IMR-90 (cell line): ENCODE measurements at regions not wholly inside any gene's neighbourhood (a gene's known extent, or its start where the extent isn't known, plus 50 kb on each side); places are given as distances from the start of the nearest gene placed in this dataset.

Experiments
- ATAC-seq: fragments of 200-7000 bp; cut with Tn5 transposase; 2 replicates; pipeline ENCODE4 v1.9.1; 2020; ENCODE audit warnings: low read depth, mild to moderate bottlenecking, moderate library complexity
- BruUV-seq: library from RNA; stranded (reverse); fragments of 400-500 nt; replicated peaks from 2 replicates; lab custom pipeline; 2021; lab: Mats Ljungman, UMichigan
- CTCF ChIA-PET: fragments of 300-600 bp; formaldehyde crosslinking; extraction: SDS; loops from one replicate; lab custom pipeline; 2021; ENCODE audit warnings: antibody characterized with exemption; lab: Yijun Ruan, JAX
- POLR2A ChIA-PET: fragments of 300-600 bp; sonication (Branson Sonifier 250); formaldehyde crosslinking; loops from one replicate; lab custom pipeline; 2022; ENCODE audit warnings: antibody characterized with exemption; ENCODE audit not compliant: unreplicated experiment; lab: Charles Lee
- DNase-seq: peaks from one replicate; pipeline ENCODE4 v3.0.0; 2013
- H2AFZ ChIP-seq: replicated peaks from 2 replicates; pipeline ENCODE3; 2013; ENCODE audit warnings: low read length, mild to moderate bottlenecking; ENCODE audit not compliant: poor library complexity
- H2AK5ac ChIP-seq: 2 replicates; pipeline ENCODE4 v1.6.1; 2013; ENCODE audit warnings: low read depth, low read length, inconsistent platforms
- H2AK9ac ChIP-seq: replicated peaks from 2 replicates; pipeline ENCODE3; 2013; ENCODE audit warnings: mild to moderate bottlenecking, low read depth, low read length, moderate library complexity; ENCODE audit not compliant: poor library complexity
- H2BK120ac ChIP-seq: 2 replicates; pipeline ENCODE4 v1.6.1; 2013; ENCODE audit warnings: low read depth, low read length, inconsistent platforms
- H2BK15ac ChIP-seq: 3 replicates; pipeline ENCODE4 v1.6.1; 2013; ENCODE audit warnings: low read depth, low read length, inconsistent platforms
- H2BK20ac ChIP-seq: 2 replicates; pipeline ENCODE4 v1.6.1; 2013; ENCODE audit warnings: low read depth, mild to moderate bottlenecking, inconsistent platforms, low read length, moderate library complexity
- H2BK5ac ChIP-seq: 2 replicates; pipeline ENCODE4 v1.6.1; 2013; ENCODE audit warnings: mild to moderate bottlenecking, low read depth, low read length, inconsistent platforms; ENCODE audit not compliant: poor library complexity, severe bottlenecking
- H3K14ac ChIP-seq: replicated peaks from 2 replicates; pipeline ENCODE4 v1.6.1; 2013; ENCODE audit warnings: low read depth, low read length, inconsistent platforms
- H3K18ac ChIP-seq: 2 replicates; pipeline ENCODE4 v1.6.1; 2013; ENCODE audit warnings: low read depth, low read length, control low read depth
- H3K23ac ChIP-seq: 2 replicates; pipeline ENCODE4 v1.6.1; 2013; ENCODE audit warnings: low read depth, low read length, inconsistent platforms
- H3K27ac ChIP-seq: 2 replicates; pipeline ENCODE4 v1.5.1; 2013; ENCODE audit warnings: mild to moderate bottlenecking, control low read depth, low read length; ENCODE audit not compliant: insufficient read depth
- H3K27me3 ChIP-seq: 2 replicates; pipeline ENCODE4 v1.6.1; 2013; ENCODE audit warnings: low read length; ENCODE audit not compliant: control insufficient read depth, insufficient read depth
- H3K36me3 ChIP-seq: 2 replicates; pipeline ENCODE4 v1.6.1; 2013; ENCODE audit warnings: low read length, mixed read lengths; ENCODE audit not compliant: control insufficient read depth, insufficient read depth
- H3K4ac ChIP-seq: 2 replicates; pipeline ENCODE4 v1.6.1; 2013; ENCODE audit warnings: low read depth, low read length, inconsistent platforms
- H3K4me1 ChIP-seq: 2 replicates; pipeline ENCODE4 v1.6.1; 2013; ENCODE audit warnings: low read length, mixed read lengths; ENCODE audit not compliant: control insufficient read depth, insufficient read depth
- H3K4me2 ChIP-seq: 2 replicates; pipeline ENCODE4 v1.6.1; 2013; ENCODE audit warnings: low read depth, mild to moderate bottlenecking, control low read depth, low read length, moderate library complexity
- H3K4me3 ChIP-seq: 2 replicates; pipeline ENCODE4 v1.5.1; 2013; ENCODE audit warnings: low read depth, mild to moderate bottlenecking, control low read depth, low read length, moderate library complexity; ENCODE audit not compliant: insufficient read depth
- H3K56ac ChIP-seq: 2 replicates; pipeline ENCODE4 v1.6.1; 2013; ENCODE audit warnings: low read length, inconsistent platforms; ENCODE audit not compliant: insufficient read depth; ENCODE audit errors: extremely low read depth
- H3K79me1 ChIP-seq, 2 experiments: 2 replicates each; pipeline ENCODE4 v1.6.1; 2013; ENCODE audit warnings: low read length in 2 of 2, inconsistent platforms in 1 of 2, low read depth in 1 of 2
- H3K9ac ChIP-seq: 2 replicates; pipeline ENCODE4 v1.6.1; 2013; ENCODE audit warnings: low read depth, low read length, control low read depth
- H3K9me1 ChIP-seq: 2 replicates; pipeline ENCODE4 v1.6.1; 2013; ENCODE audit warnings: low read length, inconsistent platforms; ENCODE audit not compliant: insufficient read depth
- H3K9me3 ChIP-seq: 2 replicates; pipeline ENCODE4 v1.6.1; 2013; ENCODE audit warnings: low read length; ENCODE audit not compliant: control insufficient read depth, insufficient read depth
- H4K20me1 ChIP-seq: 2 replicates; pipeline ENCODE4 v1.6.1; 2013; ENCODE audit warnings: low read length, inconsistent platforms; ENCODE audit not compliant: insufficient read depth
- H4K5ac ChIP-seq: 2 replicates; pipeline ENCODE4 v1.6.1; 2013; ENCODE audit warnings: mild to moderate bottlenecking, low read depth, low read length, control low read depth
- H4K8ac ChIP-seq, 2 experiments: 2 replicates each; pipeline ENCODE4 v1.6.1; 2013; ENCODE audit warnings: low read depth in 2 of 2, low read length in 2 of 2, control low read depth in 1 of 2, inconsistent platforms in 1 of 2
- H4K91ac ChIP-seq: 2 replicates; pipeline ENCODE4 v1.6.1; 2013; ENCODE audit warnings: low read depth, low read length, inconsistent platforms; ENCODE audit not compliant: insufficient read depth
- BHLHE40 ChIP-seq: fragments of 150-350 bp; IDR thresholded peaks from 2 replicates; pipeline ENCODE4 v1.6.1; 2016; ENCODE audit warnings: mild to moderate bottlenecking, low read depth, low read length
- CEBPB ChIP-seq: IDR thresholded peaks from 2 replicates; pipeline ENCODE4 v1.6.1; 2012; ENCODE audit warnings: low read depth, low read length, improper control_type of control experiment
- CHD1 ChIP-seq: IDR thresholded peaks from 2 replicates; pipeline ENCODE4 v1.6.1; 2012; ENCODE audit warnings: low read depth, low read length, improper control_type of control experiment
- FOS ChIP-seq: fragments of 150-350 bp; IDR thresholded peaks from 2 replicates; pipeline ENCODE4 v1.6.1; 2016; ENCODE audit warnings: low read depth, low read length
- MAFK ChIP-seq: IDR thresholded peaks from 2 replicates; pipeline ENCODE4 v1.6.1; 2012; ENCODE audit warnings: low read depth, low read length, improper control_type of control experiment
- MXI1 ChIP-seq: IDR thresholded peaks from 2 replicates; pipeline ENCODE4 v1.6.1; 2012; ENCODE audit warnings: low read depth, mild to moderate bottlenecking, low read length, moderate library complexity, borderline replicate concordance
- NFE2L2 ChIP-seq: fragments of 150-350 bp; IDR thresholded peaks from 2 replicates; pipeline ENCODE4 v1.6.1; 2016; ENCODE audit warnings: low read depth, mild to moderate bottlenecking, low read length
- POLR2A ChIP-seq: IDR thresholded peaks from 2 replicates; pipeline ENCODE4 v1.6.1; 2012; ENCODE audit warnings: mild to moderate bottlenecking, low read depth, low read length
- RAD21 ChIP-seq: IDR thresholded peaks from 2 replicates; pipeline ENCODE4 v1.6.1; 2012; ENCODE audit warnings: low read length, improper control_type of control experiment
- RCOR1 ChIP-seq: IDR thresholded peaks from 2 replicates; pipeline ENCODE4 v1.6.1; 2012; ENCODE audit warnings: mild to moderate bottlenecking, low read length, improper control_type of control experiment; ENCODE audit not compliant: insufficient replicate concordance
- RFX5 ChIP-seq: IDR thresholded peaks from 2 replicates; pipeline ENCODE4 v1.8.0; 2012; ENCODE audit warnings: low read depth, mild to moderate bottlenecking, low read length, moderate library complexity
- SMC3 ChIP-seq: fragments of 150-350 bp; IDR thresholded peaks from 2 replicates; pipeline ENCODE4 v1.6.1; 2016; ENCODE audit warnings: low read depth, mild to moderate bottlenecking, antibody characterized with exemption, low read length, moderate library complexity
- WGBS, 2 experiments: methylation state at CpG; one replicate each; pipeline versions ENCODE4 v1.1.5 to v1.1.7; 2013; ENCODE audit warnings: missing lambda C conversion rate in 2 of 2; ENCODE audit not compliant: insufficient read length in 1 of 2; ENCODE audit errors: extremely low coverage in 2 of 2; 5-methylcytosine and 5-hydroxymethylcytosine counted together
- dilution Hi-C: fragments of 300-500 bp; cut with HindIII; formaldehyde crosslinking; loops from one replicate; pipeline ENCODE4 v1.14.3; 2018; ENCODE audit warnings: low sequenced_read_pairs; ENCODE audit not compliant: unreplicated experiment
- in situ Hi-C: fragments of 300-500 bp; cut with MboI; formaldehyde crosslinking; loops from 3 replicates; pipeline ENCODE4 v1.14.3; 2019; ENCODE audit warnings: low sequenced_read_pairs, inconsistent platforms, mixed read lengths
- intact Hi-C: fragments of 100-400 bp; cut with micrococcal nuclease; formaldehyde crosslinking; loops from 2 replicates; pipeline ENCODE4 v1.10.0; 2022
- TF ChIP-seq, protein P1 (sequence below): conservative IDR thresholded peaks from 2 replicates; pipeline ENCODE4 v1.5.1; 2012; ENCODE audit warnings: mild to moderate bottlenecking, low read depth, low read length, improper control_type of control experiment
- TF ChIP-seq, protein P2 (sequence below): fragments of 150-350 bp; IDR thresholded peaks from 2 replicates; pipeline ENCODE4 v1.6.1; 2016; ENCODE audit warnings: low read depth, mild to moderate bottlenecking, low read length, moderate library complexity, borderline replicate concordance
- TF ChIP-seq, protein P3 (sequence below): fragments of 150-350 bp; IDR thresholded peaks from 2 replicates; pipeline ENCODE4 v1.6.1; 2017; ENCODE audit warnings: mild to moderate bottlenecking, antibody characterized with exemption, low read length, low read depth

DNA sequence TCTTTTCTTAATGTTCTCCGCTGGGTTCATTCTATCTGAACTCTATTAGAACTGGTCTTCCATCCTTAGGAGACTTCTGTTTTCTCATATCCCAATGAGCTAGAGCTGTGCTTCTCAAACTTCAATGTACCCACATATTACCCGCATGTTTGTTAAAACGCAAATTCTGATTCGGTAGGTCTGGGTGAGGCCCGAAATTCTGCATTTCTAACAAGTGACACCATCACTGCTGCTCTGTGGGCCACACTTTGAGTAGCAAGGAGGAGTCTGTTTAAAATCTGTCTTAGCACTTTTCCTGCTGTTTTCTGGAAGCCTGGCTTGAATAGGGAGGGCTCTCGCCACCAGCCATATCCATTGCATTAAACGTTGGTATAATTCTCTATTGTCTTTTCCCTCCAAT is 151.9 kb upstream of the CLINT1 start:
- Histone ChIP-seq H4K20me1 (no peaks in the 10 kb centered on the region), H3K4me1 (no peaks in the 10 kb centered on the region), H3K4me3 (no peak overlapping the region), H3K36me3 (no peaks in the 10 kb centered on the region), H4K91ac (no peak overlapping the region), H2AK5ac (no peak overlapping the region), H3K14ac (no peak overlapping the region), H3K27ac (no peak overlapping the region), H2BK5ac (no peak overlapping the region), H3K56ac (no peak overlapping the region), H2AK9ac (no peak overlapping the region), H4K5ac (no peak overlapping the region), H2BK120ac (no peak overlapping the region), H3K27me3 (no peaks in the 10 kb centered on the region), H3K9ac (no peak overlapping the region), H3K18ac (no peak overlapping the region), H2AFZ (no peak overlapping the region), H2BK15ac (no peak overlapping the region), H3K4ac (no peak overlapping the region), H3K4me2 (no peak overlapping the region), H3K9me1 (no peaks in the 10 kb centered on the region), H2BK20ac (no peak overlapping the region), H4K8ac (no peak overlapping the region), H3K23ac (no peak overlapping the region), H3K79me1 (no peaks in the 10 kb centered on the region), H3K9me3 (no peaks in the 10 kb centered on the region)
- ChIA-PET CTCF (no interaction called here), POLR2A (no interaction called here)
- no TSS peak for BruUV-seq
- intact Hi-C loops: no loop called here
- in situ Hi-C loops: no loop called here
- TF ChIP-seq, protein P1, sequence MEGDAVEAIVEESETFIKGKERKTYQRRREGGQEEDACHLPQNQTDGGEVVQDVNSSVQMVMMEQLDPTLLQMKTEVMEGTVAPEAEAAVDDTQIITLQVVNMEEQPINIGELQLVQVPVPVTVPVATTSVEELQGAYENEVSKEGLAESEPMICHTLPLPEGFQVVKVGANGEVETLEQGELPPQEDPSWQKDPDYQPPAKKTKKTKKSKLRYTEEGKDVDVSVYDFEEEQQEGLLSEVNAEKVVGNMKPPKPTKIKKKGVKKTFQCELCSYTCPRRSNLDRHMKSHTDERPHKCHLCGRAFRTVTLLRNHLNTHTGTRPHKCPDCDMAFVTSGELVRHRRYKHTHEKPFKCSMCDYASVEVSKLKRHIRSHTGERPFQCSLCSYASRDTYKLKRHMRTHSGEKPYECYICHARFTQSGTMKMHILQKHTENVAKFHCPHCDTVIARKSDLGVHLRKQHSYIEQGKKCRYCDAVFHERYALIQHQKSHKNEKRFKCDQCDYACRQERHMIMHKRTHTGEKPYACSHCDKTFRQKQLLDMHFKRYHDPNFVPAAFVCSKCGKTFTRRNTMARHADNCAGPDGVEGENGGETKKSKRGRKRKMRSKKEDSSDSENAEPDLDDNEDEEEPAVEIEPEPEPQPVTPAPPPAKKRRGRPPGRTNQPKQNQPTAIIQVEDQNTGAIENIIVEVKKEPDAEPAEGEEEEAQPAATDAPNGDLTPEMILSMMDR: no peak
- TF ChIP-seq CHD1 (no peak), MAFK (no peak), POLR2A (no peak), FOS (no peak), RFX5 (no peak), SMC3 (no peak), NFE2L2 (no peak), CEBPB (no peak), BHLHE40 (no peak), MXI1 (no peak), RAD21 (no peak), RCOR1 (no peak)
- TF ChIP-seq, protein P2, sequence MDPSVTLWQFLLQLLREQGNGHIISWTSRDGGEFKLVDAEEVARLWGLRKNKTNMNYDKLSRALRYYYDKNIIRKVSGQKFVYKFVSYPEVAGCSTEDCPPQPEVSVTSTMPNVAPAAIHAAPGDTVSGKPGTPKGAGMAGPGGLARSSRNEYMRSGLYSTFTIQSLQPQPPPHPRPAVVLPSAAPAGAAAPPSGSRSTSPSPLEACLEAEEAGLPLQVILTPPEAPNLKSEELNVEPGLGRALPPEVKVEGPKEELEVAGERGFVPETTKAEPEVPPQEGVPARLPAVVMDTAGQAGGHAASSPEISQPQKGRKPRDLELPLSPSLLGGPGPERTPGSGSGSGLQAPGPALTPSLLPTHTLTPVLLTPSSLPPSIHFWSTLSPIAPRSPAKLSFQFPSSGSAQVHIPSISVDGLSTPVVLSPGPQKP: no peak
- TF ChIP-seq, protein P3, sequence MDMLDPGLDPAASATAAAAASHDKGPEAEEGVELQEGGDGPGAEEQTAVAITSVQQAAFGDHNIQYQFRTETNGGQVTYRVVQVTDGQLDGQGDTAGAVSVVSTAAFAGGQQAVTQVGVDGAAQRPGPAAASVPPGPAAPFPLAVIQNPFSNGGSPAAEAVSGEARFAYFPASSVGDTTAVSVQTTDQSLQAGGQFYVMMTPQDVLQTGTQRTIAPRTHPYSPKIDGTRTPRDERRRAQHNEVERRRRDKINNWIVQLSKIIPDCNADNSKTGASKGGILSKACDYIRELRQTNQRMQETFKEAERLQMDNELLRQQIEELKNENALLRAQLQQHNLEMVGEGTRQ: no peak
- DNase-seq (no peak), ATAC-seq (no peak)
- dilution Hi-C loops: loop anchor here (25.0 kb wide), 1 partner anchor 199 kb away; no protein-coding TSS in a partner anchor
- WGBS, 2 experiments: 33% methylated on average over 1 of the region's 7 CpGs; no CpG with 5 or more reads in 1 of the 2 experiments
